Tibial artery (tissue), 4 donors: ENCODE measurements at regions not wholly inside any gene's neighbourhood (a gene's known extent, or its start where the extent isn't known, plus 50 kb on each side); places are given as distances from the start of the nearest gene placed in this dataset.

Experiments used
- DNase-seq, 2 donors: peaks; one replicate each; pipeline ENCODE4 v3.0.0-alpha.2; 2019
- H3K27ac ChIP-seq, 2 donors: fragments of 200-600 bp; sonication (generic) in 1 of 2; 1 replicate in 1 of 2; 2 replicates in 1 of 2; pipeline ENCODE4 v1.5.1; 2018 to 2019; ENCODE audit warnings: mild to moderate bottlenecking in 1 of 2
- H3K27me3 ChIP-seq, 2 donors: fragments of 200-600 bp; sonication (generic) in 1 of 2; one replicate each; pipeline versions ENCODE4 v1.5.1 to v1.6.0; 2016 to 2019
- H3K36me3 ChIP-seq, 3 donors: fragments of 200-600 bp; sonication (generic) in 2 of 3; one replicate each; pipeline ENCODE4 v1.5.1; 2016 to 2019; ENCODE audit warnings: mild to moderate bottlenecking in 2 of 3
- H3K4me1 ChIP-seq, 4 donors: fragments of 200-600 bp; sonication (generic) in 2 of 4; 1 replicate in 3 of 4; 2 replicates in 1 of 4; pipeline ENCODE4 v1.5.1; 2016 to 2019
- H3K4me3 ChIP-seq, 2 donors: fragments of 200-600 bp; sonication (generic) in 1 of 2; 1 replicate in 1 of 2; 2 replicates in 1 of 2; pipeline ENCODE4 v1.5.1; 2018 to 2019; ENCODE audit warnings: mild to moderate bottlenecking in 2 of 2
- H3K9me3 ChIP-seq, 3 donors: fragments of 200-600 bp; sonication (generic) in 1 of 3; one replicate each; pipeline ENCODE4 v1.5.1; 2016 to 2019
- CTCF ChIP-seq, 2 experiments: fragments of 200-600 bp in 1 of 2; fragments of 450-650 bp in 1 of 2; IDR thresholded peaks; one replicate each; pipeline ENCODE4 v1.5.1; 2017 to 2019; ENCODE audit warnings: antibody characterized with exemption in 2 of 2, mild to moderate bottlenecking in 1 of 2, moderate library complexity in 1 of 2
- intact Hi-C: fragments of 100-400 bp; cut with DNase I; formaldehyde crosslinking; loops from one replicate; pipeline ENCODE4 v1.15.0; 2023; ENCODE audit warnings: low total_unique reads

DNA sequence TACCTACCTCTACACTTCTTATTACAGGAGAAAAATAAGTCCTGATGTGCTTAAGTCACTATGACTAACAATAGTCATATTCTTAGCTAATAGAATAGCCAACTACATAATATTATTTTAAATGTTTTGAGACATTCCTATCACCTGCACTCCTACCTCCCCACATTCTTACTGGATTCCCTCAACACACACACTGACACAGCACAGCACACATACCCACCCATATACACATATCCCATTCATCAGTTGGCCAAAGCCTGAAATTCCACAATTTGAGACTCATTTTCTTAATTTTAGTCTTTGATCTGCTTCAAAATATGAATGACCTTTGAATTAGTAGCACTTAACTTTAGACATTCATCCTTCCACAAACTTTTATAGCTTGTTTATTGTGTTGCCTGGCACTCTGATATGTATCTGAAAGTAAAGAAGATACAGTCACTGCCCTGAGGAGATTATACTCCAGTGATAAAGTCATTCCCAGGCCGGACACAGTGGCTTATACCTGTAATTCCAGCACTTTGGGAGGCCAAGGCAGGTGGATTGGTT lies 168.3 kb upstream of the RASA1 start:
- Histone ChIP-seq H3K9me3 (no peaks in the 10 kb centered on the region), H3K4me3 (no peak overlapping the region), H3K27me3 (no peaks in the 10 kb centered on the region), H3K27ac (no peak overlapping the region), H3K4me1 (no peaks in the 10 kb centered on the region), H3K36me3 (no peaks in the 10 kb centered on the region)
- DNase-seq = no peak
- intact Hi-C loops = no loop called here
- no peak for TF ChIP-seq CTCF (IDR thresholded peaks at IDR 0.05)

DNA sequence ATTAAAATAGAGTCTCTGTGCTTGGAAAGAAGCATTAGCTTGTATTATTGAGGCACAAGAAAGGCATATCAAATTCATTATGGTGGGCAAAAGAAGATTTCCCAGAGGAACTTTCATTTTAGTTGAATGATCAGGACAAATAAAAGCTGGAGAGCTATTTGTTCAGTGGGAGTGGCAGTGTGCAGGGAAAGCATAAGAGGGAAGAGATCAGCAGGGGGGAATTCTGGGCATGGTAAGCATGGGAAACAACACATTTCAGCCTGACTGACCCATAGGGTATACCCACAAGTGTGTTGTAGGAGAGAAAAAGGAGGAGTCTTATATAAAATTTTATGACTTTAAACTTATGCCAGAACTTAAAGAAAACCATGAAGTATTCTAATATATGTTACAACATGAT lies 167.7 kb upstream of the RASA1 start:
- no peaks in the 10 kb centered on the region for H3K4me1 ChIP-seq
- DNase-seq = no peak
- no peak for TF ChIP-seq CTCF (IDR thresholded peaks at IDR 0.05)
- H3K36me3 ChIP-seq = no peaks in the 10 kb centered on the region
- H3K27ac ChIP-seq = no peak overlapping the region
- intact Hi-C loops = no loop called here
- H3K9me3 ChIP-seq = no peaks in the 10 kb centered on the region
- no peaks in the 10 kb centered on the region for H3K27me3 ChIP-seq
- H3K4me3 ChIP-seq = no peak overlapping the region

DNA sequence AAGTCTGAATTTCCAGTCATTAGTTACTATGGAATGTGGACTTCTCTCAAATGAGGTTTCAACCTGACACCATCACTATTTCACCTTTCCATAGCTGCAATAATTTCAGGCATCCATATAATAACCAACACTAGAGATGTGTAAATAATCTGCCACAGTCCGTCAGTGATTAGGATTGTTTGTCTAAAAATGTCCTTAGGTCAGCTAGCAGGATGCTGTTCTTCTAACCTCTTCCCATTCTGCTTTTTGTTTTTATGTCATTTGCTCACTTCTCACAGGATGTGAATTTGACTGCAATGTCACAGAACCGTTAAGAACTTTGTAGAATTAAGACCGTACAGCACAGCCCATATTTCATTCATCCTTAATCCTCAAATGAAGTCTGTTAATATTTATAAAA lies 166.4 kb upstream of the RASA1 start:
- TF ChIP-seq CTCF (IDR thresholded peaks at IDR 0.05) = no peak
- no peak overlapping the region for H3K27ac ChIP-seq
- intact Hi-C loops = no loop called here

GRCh38 chr5:87102841-87103240 lies 164.8 kb upstream of the RASA1 start:
- Histone ChIP-seq H3K9me3 (no peaks in the 10 kb centered on the region), H3K4me3 (no peak overlapping the region), H3K27me3 (no peaks in the 10 kb centered on the region), H3K27ac (no peak overlapping the region), H3K4me1 (no peaks in the 10 kb centered on the region), H3K36me3 (no peaks in the 10 kb centered on the region)
- no peak for DNase-seq
- intact Hi-C loops = no loop called here
- no peak for TF ChIP-seq CTCF (IDR thresholded peaks at IDR 0.05)

More for the DNA sequence above, 166.4 kb upstream of the RASA1 start:
- H3K36me3 ChIP-seq = no peaks in the 10 kb centered on the region
- H3K4me1 ChIP-seq = no peaks in the 10 kb centered on the region
- H3K4me3 ChIP-seq = no peak overlapping the region
- H3K9me3 ChIP-seq = no peaks in the 10 kb centered on the region
- no peaks in the 10 kb centered on the region for H3K27me3 ChIP-seq
- DNase-seq = no peak

DNA sequence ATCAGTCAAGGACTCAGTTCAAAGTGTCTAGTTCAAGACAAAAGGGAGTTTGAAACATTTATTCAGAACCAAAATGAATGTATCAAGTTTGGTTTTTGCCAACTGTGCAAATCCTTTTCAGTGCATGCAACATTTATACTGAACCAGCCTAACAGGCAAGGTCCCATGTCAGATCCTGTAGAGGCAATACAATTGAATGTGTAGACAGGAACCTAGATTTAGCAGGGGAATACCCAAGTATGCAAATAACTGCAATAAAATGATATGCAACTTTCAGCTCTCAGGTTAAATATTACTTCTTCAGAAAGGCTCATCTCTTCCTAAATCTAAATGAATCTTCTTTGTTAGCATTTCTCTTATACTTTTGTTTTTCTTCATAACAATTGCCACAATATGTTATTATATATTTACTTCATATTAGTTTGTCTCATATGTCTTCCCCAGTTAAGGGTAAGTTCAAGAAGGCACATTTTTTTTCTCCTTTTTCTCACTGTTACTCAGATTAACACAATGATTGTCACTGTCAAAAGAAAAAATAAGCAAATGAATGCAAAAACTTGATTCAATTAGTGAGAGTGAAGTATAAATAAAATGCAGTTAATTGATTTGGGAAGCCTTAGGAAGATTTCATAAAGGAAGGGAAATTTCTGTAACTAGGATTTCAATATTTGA lies 163.9 kb upstream of the RASA1 start:
- Histone ChIP-seq H3K9me3 (no peaks in the 10 kb centered on the region), H3K4me3 (no peak overlapping the region), H3K36me3 (no peaks in the 10 kb centered on the region), H3K27ac (no peak overlapping the region), H3K27me3 (no peaks in the 10 kb centered on the region), H3K4me1 (no peaks in the 10 kb centered on the region)
- no peak for TF ChIP-seq CTCF (IDR thresholded peaks at IDR 0.05)
- no peak for DNase-seq
- intact Hi-C loops = no loop called here
